Natural killer cell treated with Interleukin-12 subunit alpha and Interleukin-12 subunit beta and Interleukin-15 and Interleukin-18, amount 100 ng/mL, for 72 hours (primary cell): ENCODE measurements at regions not wholly inside any gene's neighbourhood (a gene's known extent, or its start where the extent isn't known, plus 50 kb on each side); places are given as distances from the start of the nearest gene placed in this dataset.

Experiments
- ATAC-seq, 2 donors: fragments of 150-1000 bp; cut with Tn5 transposase in 1 of 2; sonication (Bioruptor Pico), chemical (Tn5 transposase) in 1 of 2; 2 replicates each; pipeline ENCODE4 v1.10.0; 2021
- DNase-seq: peaks from one replicate; pipeline ENCODE4 v3.0.0; 2022; ENCODE audit warnings: low spot score
- H3K27ac Mint-ChIP-seq, 2 donors: 1 replicate in 1 of 2; 2 replicates in 1 of 2; pipeline ENCODE4 v1.8.0; 2022; ENCODE audit warnings: mixed read lengths in 2 of 2, mild to moderate bottlenecking in 1 of 2, moderate library complexity in 1 of 2
- H3K27me3 Mint-ChIP-seq, 2 donors: 1 replicate in 1 of 2; 2 replicates in 1 of 2; pipeline ENCODE4 v1.8.0; 2022; ENCODE audit warnings: mixed read lengths in 2 of 2
- H3K36me3 Mint-ChIP-seq: one replicate; pipeline ENCODE4 v1.8.0; 2022; ENCODE audit warnings: mixed read lengths
- H3K4me1 Mint-ChIP-seq, 2 donors: 1 replicate in 1 of 2; 2 replicates in 1 of 2; pipeline ENCODE4 v1.8.0; 2022; ENCODE audit warnings: low read depth in 2 of 2, mixed read lengths in 2 of 2, mild to moderate bottlenecking in 1 of 2
- H3K4me3 Mint-ChIP-seq: one replicate; pipeline ENCODE4 v1.8.0; 2022; ENCODE audit warnings: mixed read lengths
- H3K9me3 Mint-ChIP-seq: 2 replicates; pipeline ENCODE4 v1.8.0; 2022; ENCODE audit warnings: mixed read lengths

DNA sequence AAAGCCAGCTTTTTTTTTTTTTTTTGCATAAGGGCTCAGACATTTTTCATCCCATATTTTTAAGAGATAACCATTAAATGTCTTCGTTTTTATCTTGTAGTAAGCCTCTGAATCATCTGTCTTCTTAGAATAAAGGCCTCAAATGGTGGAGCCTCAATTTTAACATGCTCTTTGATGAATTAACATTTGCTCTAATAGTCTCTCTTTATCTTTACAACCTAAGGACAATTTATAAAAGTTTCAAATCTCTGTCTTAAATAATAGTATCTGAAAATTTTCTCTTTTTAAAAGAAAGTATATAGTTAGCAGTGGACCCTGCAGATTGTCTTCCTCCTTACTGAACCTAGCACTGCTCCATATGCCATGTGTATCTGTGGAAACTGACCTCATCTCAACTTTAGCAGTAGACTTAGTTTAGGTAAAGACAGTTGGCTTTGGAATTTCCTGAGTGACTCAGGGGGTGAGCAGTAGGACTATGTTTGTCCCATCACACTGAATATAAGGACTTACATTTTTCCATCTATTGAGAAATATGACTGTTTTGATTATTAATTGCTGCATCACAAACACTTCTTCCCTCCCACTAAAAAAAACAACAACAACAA lies 1658.0 kb downstream of the STIM2 start:
- Mint-ChIP-seq H3K4me1 (no peaks in the 10 kb centered on the region), H3K4me3 (no peak overlapping the region), H3K36me3 (no peaks in the 10 kb centered on the region), H3K9me3 (peaks cover 20% of the 10 kb centered on the region), H3K27ac (no peak overlapping the region), H3K27me3 (no peaks in the 10 kb centered on the region)
- ATAC-seq (no peak), DNase-seq (no peak)

DNA sequence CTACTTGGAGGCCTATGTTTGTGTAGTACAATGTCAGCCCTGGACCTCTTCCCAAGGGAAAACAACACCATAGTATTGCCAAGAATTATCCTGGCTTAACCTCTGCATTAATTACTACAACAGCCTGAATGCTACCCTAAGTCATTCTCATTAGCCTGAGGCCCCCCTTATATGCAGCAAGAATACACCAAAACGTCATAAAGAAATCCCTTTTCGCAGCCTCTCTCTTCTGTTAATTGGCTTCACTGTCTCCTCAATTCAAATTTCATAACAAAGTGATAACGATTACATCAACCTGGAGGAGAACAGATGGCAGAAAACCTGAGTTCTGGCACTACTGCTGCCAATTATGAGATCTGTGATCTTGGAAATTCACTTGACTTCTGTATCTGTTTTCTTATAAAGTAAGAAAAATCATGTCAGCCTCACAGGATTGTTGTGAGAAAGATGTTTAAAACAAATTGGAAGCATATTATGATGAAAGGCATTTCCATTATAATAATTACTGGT lies 1663.1 kb downstream of the STIM2 start:
- Mint-ChIP-seq H3K27ac (no peak overlapping the region), H3K4me1 (no peaks in the 10 kb centered on the region), H3K36me3 (peaks cover 4% of the 10 kb centered on the region), H3K27me3 (no peaks in the 10 kb centered on the region), H3K9me3 (peaks cover 23% of the 10 kb centered on the region), H3K4me3 (no peak overlapping the region)
- no peak for DNase-seq
- no peak for ATAC-seq

DNA sequence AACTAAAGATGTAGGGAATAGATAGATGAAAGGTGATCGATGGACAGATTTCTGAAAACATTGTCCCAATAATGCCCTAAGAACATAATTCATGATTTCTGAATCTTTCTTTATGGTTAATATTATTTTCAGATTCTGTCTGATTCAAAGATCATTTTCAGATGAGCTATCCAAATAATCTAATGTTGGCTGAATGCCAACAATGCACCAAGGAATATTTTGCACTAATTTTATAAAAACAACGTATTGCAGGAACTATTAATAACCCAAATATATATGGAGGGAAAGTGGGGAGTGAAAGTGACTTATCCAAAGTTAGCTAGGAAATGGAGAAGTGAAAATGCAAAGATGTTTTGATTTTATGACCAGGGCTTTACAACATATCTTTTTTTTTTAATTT lies 1675.5 kb downstream of the STIM2 start:
- Mint-ChIP-seq H3K27ac (no peak overlapping the region), H3K27me3 (no peaks in the 10 kb centered on the region), H3K9me3 (peaks cover 3% of the 10 kb centered on the region), H3K4me3 (no peak overlapping the region), H3K4me1 (no peaks in the 10 kb centered on the region), H3K36me3 (no peaks in the 10 kb centered on the region)
- no peak for ATAC-seq
- DNase-seq, result no peak

DNA sequence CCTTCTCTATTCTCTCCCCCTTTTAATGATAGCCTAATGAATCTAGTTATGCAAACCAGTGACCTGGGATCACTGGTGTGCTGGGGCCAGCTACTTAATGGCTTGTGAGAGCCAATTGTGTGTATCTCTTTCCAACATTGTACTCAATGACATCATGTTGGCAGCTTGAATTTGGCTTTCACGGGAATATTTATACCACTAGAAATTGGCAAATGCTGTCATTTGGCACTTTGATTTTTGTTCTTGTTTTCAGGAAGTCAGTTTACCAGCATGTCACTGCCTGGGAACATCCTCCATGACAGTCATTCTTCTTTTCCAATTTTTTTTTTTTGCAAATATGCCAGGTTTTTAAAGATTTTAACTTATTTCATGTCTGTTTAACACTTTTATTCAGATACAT lies 1685.3 kb downstream of the STIM2 start:
- no peak overlapping the region for H3K27ac Mint-ChIP-seq
- DNase-seq (no peak), ATAC-seq (no peak)
- peaks cover 5% of the 10 kb centered on the region for H3K36me3 Mint-ChIP-seq
- peaks cover 12% of the 10 kb centered on the region for H3K9me3 Mint-ChIP-seq
- no peaks in the 10 kb centered on the region for H3K27me3 Mint-ChIP-seq
- H3K4me3 Mint-ChIP-seq, result no peak overlapping the region
- no peaks in the 10 kb centered on the region for H3K4me1 Mint-ChIP-seq

DNA sequence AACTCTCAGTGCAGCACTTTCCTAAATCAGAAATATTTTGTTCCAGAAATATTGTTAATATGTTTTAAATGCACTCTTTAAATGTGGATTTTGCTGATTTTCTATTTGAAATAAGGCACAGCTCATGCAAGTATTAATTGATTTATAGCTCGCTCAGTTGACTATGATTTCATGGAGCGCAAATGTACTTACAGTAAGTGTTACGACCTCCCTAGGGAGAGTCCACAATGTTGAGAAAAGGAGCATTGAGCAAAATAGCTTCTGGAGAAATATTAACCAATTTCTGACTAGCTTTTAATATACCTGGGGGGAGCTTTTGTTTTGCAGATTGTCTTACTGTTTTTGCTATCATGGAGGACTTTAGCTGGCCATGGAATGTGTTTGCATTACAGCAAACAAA lies 1687.5 kb downstream of the STIM2 start:
- Mint-ChIP-seq H3K36me3 (peaks cover 5% of the 10 kb centered on the region), H3K4me3 (no peak overlapping the region), H3K27ac (no peak overlapping the region), H3K27me3 (no peaks in the 10 kb centered on the region), H3K9me3 (peaks cover 8% of the 10 kb centered on the region), H3K4me1 (no peaks in the 10 kb centered on the region)
- ATAC-seq (no peak), DNase-seq (no peak)

GRCh38 chr4:28548594-28548993 lies 1688.0 kb downstream of the STIM2 start:
- Mint-ChIP-seq H3K4me1 (no peaks in the 10 kb centered on the region), H3K4me3 (no peak overlapping the region), H3K27ac (no peak overlapping the region), H3K9me3 (peaks cover 11% of the 10 kb centered on the region), H3K27me3 (no peaks in the 10 kb centered on the region), H3K36me3 (peaks cover 7% of the 10 kb centered on the region)
- ATAC-seq (no peak), DNase-seq (no peak)

- Mint-ChIP-seq H3K27me3 (no peaks in the 10 kb centered on the region), H3K36me3 (peaks cover 4% of the 10 kb centered on the region), H3K4me1 (no peaks in the 10 kb centered on the region), H3K9me3 (peaks cover 20% of the 10 kb centered on the region), H3K4me3 (no peak overlapping the region), H3K27ac (no peak overlapping the region)
- DNase-seq (no peak), ATAC-seq (no peak)
Measured at GRCh38 chr4:28555866-28556265, 1695.2 kb downstream of the STIM2 start.

- Mint-ChIP-seq H3K9me3 (peaks cover 20% of the 10 kb centered on the region), H3K27me3 (no peaks in the 10 kb centered on the region), H3K4me1 (no peaks in the 10 kb centered on the region), H3K27ac (no peak overlapping the region), H3K36me3 (peaks cover 4% of the 10 kb centered on the region), H3K4me3 (no peak overlapping the region)
- DNase-seq, result no peak
- no peak for ATAC-seq
Measured at GRCh38 chr4:28557755-28558154, 1697.1 kb downstream of the STIM2 start.

GRCh38 chr4:28558895-28559294 lies 1698.3 kb downstream of the STIM2 start:
- H3K36me3 Mint-ChIP-seq, result no peaks in the 10 kb centered on the region
- no peaks in the 10 kb centered on the region for H3K27me3 Mint-ChIP-seq
- H3K27ac Mint-ChIP-seq, result no peak overlapping the region
- no peaks in the 10 kb centered on the region for H3K4me1 Mint-ChIP-seq
- DNase-seq (no peak), ATAC-seq (no peak)
- H3K9me3 Mint-ChIP-seq, result peaks cover 17% of the 10 kb centered on the region
- no peak overlapping the region for H3K4me3 Mint-ChIP-seq

DNA sequence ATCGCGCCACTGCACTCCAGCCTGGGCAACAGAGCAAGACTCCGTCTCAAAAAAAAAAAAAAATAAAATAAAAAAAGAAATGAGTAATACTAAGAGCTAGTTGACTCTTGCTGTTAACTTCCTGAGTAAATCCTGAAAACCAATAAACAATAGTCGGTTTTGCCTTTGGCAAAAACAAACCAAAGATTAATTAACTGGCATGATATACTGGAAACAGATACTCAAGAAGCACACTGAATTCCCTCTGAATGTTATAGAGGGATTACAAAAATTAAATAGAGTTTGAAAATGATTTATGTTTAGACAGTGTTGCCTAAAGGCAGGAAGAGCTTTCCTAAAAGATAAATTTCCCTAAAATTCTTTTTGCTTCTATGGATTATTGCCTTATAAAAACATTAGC lies 1702.3 kb downstream of the STIM2 start:
- H3K36me3 Mint-ChIP-seq, result no peaks in the 10 kb centered on the region
- no peak for ATAC-seq
- no peak overlapping the region for H3K4me3 Mint-ChIP-seq
- no peak overlapping the region for H3K27ac Mint-ChIP-seq
- H3K27me3 Mint-ChIP-seq, result no peaks in the 10 kb centered on the region
- H3K9me3 Mint-ChIP-seq, result peaks cover 18% of the 10 kb centered on the region
- no peaks in the 10 kb centered on the region for H3K4me1 Mint-ChIP-seq
- no peak for DNase-seq

DNA sequence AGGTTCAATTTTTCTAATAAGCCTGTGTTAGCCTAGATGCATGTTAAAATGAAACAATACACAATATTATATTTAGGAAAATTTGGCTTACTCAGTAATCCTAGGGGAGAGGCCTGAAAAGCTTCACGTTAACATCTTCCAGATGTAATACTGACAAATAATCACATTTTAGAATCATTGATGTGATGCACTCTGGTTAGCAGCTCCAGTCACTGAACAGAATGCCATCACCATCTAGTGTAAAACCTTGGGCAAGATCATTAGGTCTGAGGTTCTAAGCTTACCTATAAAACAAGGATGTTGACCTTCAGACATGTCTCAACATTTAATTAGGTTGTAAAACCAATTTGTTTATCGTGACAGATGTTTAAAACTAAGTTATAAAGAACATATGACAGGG lies 1704.8 kb downstream of the STIM2 start:
- no peaks in the 10 kb centered on the region for H3K36me3 Mint-ChIP-seq
- DNase-seq (no peak), ATAC-seq (no peak)
- no peak overlapping the region for H3K4me3 Mint-ChIP-seq
- no peak overlapping the region for H3K27ac Mint-ChIP-seq
- H3K27me3 Mint-ChIP-seq, result no peaks in the 10 kb centered on the region
- H3K9me3 Mint-ChIP-seq, result peaks cover 18% of the 10 kb centered on the region
- no peaks in the 10 kb centered on the region for H3K4me1 Mint-ChIP-seq

- Mint-ChIP-seq H3K4me1 (no peaks in the 10 kb centered on the region), H3K27me3 (no peaks in the 10 kb centered on the region), H3K27ac (no peak overlapping the region), H3K36me3 (no peaks in the 10 kb centered on the region), H3K9me3 (peaks cover 19% of the 10 kb centered on the region), H3K4me3 (no peak overlapping the region)
- no peak for DNase-seq
- no peak for ATAC-seq
Measured at GRCh38 chr4:28600958-28601357, 1740.3 kb downstream of the STIM2 start.

DNA sequence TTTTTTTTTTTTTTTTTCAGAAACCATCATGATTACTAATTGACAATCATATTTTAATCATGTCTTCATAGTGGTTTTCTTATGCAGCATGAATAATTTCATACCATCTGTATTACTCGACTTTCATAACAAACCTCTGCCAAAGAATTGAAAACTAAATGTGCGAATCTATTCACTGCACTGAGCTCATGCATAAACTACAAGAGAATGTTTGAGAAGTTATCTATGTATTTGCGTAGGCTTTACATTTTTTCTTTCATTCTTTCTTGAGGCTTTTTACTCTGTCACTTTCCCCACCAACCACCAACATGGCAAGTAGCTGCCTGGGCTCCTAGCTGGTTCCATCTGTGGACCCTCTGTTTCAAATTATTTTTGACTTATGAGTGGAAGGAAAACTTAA lies 1761.0 kb downstream of the STIM2 start:
- H3K9me3 Mint-ChIP-seq, result peaks cover 14% of the 10 kb centered on the region
- H3K36me3 Mint-ChIP-seq, result no peaks in the 10 kb centered on the region
- DNase-seq, result no peak
- no peaks in the 10 kb centered on the region for H3K27me3 Mint-ChIP-seq
- H3K4me1 Mint-ChIP-seq, result no peaks in the 10 kb centered on the region
- no peak for ATAC-seq
- H3K27ac Mint-ChIP-seq, result no peak overlapping the region
- H3K4me3 Mint-ChIP-seq, result no peak overlapping the region

DNA sequence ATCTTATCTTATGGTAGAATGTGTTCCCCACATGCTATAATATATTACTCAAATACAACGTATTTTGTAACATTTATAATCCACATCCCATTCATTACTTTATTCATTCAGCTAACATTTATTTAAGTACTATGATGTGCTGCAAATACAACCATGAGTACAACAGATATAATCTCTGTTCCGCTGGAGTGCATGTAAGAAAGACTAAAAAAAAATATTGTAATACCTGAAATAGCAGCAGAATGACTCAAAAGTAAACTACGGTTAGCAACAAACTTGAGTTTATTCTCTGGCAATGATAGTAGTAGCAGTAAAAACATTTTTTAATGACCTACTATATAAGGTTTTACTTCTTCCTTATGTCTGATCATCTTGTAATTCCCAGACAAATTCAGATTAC lies 1776.3 kb downstream of the STIM2 start:
- no peaks in the 10 kb centered on the region for H3K4me1 Mint-ChIP-seq
- DNase-seq, result no peak
- no peaks in the 10 kb centered on the region for H3K36me3 Mint-ChIP-seq
- no peaks in the 10 kb centered on the region for H3K27me3 Mint-ChIP-seq
- no peak for ATAC-seq
- no peak overlapping the region for H3K27ac Mint-ChIP-seq
- no peak overlapping the region for H3K4me3 Mint-ChIP-seq
- H3K9me3 Mint-ChIP-seq, result no peaks in the 10 kb centered on the region

DNA sequence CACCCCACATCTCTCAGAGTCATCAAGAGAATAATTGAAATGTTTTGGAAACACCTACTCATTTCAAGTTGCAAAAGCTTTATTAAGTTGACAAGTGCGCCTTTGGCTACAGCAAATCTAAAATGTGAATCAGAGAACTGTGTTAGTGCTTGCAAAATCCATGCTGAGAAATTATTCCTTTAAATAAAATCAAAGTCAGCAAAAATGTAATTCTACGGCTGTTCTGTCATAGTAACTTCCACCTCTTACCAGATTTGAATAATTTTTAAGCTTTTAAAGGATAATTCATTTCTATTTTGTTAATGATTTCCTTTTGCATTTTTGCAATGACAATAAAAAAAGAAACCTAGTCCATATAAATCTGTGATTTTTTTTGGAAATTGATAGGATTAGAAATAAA lies 1779.1 kb downstream of the STIM2 start:
- no peak for ATAC-seq

More for the DNA sequence above, 1779.1 kb downstream of the STIM2 start:
- Mint-ChIP-seq H3K4me3 (no peak overlapping the region), H3K9me3 (no peaks in the 10 kb centered on the region), H3K36me3 (no peaks in the 10 kb centered on the region), H3K27me3 (no peaks in the 10 kb centered on the region), H3K4me1 (no peaks in the 10 kb centered on the region), H3K27ac (no peak overlapping the region)
- DNase-seq, result no peak
